NB4 (cell line): ENCODE measurements at regions not wholly inside any gene's neighbourhood (a gene's known extent, or its start where the extent isn't known, plus 50 kb on each side); places are given as distances from the start of the nearest gene placed in this dataset.

Experiments
- POLR2A ChIP-seq: IDR thresholded peaks from 2 replicates; pipeline ENCODE4 v1.6.1; 2011; ENCODE audit warnings: mild to moderate bottlenecking; ENCODE audit not compliant: insufficient read length; ENCODE audit errors: extremely low read depth
- TF ChIP-seq, protein P1 (sequence below): IDR thresholded peaks from one replicate; pipeline ENCODE4 v1.5.1; 2012; ENCODE audit warnings: low read depth, low read length
- TF ChIP-seq, protein P2 (sequence below): IDR thresholded peaks from 2 replicates; pipeline ENCODE4 v1.6.1; 2011; ENCODE audit warnings: low read depth, low read length

GRCh38 chr9:107226421-107226820 is 56.7 kb upstream of the RAD23B start:
- TF ChIP-seq, protein P1, sequence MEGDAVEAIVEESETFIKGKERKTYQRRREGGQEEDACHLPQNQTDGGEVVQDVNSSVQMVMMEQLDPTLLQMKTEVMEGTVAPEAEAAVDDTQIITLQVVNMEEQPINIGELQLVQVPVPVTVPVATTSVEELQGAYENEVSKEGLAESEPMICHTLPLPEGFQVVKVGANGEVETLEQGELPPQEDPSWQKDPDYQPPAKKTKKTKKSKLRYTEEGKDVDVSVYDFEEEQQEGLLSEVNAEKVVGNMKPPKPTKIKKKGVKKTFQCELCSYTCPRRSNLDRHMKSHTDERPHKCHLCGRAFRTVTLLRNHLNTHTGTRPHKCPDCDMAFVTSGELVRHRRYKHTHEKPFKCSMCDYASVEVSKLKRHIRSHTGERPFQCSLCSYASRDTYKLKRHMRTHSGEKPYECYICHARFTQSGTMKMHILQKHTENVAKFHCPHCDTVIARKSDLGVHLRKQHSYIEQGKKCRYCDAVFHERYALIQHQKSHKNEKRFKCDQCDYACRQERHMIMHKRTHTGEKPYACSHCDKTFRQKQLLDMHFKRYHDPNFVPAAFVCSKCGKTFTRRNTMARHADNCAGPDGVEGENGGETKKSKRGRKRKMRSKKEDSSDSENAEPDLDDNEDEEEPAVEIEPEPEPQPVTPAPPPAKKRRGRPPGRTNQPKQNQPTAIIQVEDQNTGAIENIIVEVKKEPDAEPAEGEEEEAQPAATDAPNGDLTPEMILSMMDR, result no peak
- TF ChIP-seq, protein P2, sequence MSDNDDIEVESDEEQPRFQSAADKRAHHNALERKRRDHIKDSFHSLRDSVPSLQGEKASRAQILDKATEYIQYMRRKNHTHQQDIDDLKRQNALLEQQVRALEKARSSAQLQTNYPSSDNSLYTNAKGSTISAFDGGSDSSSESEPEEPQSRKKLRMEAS, result no peak
- no peak for TF ChIP-seq POLR2A
